GM19455 (cell line): ENCODE measurements at regions not wholly inside any gene's neighbourhood (a gene's known extent, or its start where the extent isn't known, plus 50 kb on each side); places are given as distances from the start of the nearest gene placed in this dataset.
"Not testable (repeated sequence)": the region's sequence is repeated elsewhere in the genome, so short reads cannot be mapped to it uniquely, and the experiment has no call there.

Experiments used
- ATAC-seq: cut with Tn5 transposase; IDR thresholded peaks from one replicate; pipeline ENCODE4 v1.9.1; 2021; ENCODE audit not compliant: unreplicated experiment

GRCh38 chrY:8151561-8151960, 1185.7 kb upstream of the TSPY4 start:
- ATAC-seq: no peak

DNA sequence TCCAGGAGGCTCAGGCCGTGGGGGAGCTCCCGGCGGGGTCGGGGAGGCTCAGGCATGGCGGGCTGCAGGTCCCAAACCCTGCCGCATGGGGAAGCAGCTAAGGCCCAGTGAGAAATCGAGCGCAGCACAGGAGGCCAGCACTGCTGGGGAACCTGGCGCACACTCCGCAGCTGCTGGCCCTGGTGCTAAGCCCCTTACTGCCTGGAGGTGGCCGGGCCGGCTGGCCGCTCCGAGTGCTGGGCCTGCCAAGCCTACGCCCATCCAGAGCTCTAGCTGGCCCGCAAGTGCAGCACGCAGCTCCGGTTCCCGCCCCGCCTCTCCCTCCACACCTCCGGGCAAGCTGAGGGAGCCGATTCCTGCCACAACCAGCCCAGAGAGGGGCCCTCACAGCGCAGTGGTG, 1208.7 kb upstream of the TSPY4 start:
- no peak for ATAC-seq

DNA sequence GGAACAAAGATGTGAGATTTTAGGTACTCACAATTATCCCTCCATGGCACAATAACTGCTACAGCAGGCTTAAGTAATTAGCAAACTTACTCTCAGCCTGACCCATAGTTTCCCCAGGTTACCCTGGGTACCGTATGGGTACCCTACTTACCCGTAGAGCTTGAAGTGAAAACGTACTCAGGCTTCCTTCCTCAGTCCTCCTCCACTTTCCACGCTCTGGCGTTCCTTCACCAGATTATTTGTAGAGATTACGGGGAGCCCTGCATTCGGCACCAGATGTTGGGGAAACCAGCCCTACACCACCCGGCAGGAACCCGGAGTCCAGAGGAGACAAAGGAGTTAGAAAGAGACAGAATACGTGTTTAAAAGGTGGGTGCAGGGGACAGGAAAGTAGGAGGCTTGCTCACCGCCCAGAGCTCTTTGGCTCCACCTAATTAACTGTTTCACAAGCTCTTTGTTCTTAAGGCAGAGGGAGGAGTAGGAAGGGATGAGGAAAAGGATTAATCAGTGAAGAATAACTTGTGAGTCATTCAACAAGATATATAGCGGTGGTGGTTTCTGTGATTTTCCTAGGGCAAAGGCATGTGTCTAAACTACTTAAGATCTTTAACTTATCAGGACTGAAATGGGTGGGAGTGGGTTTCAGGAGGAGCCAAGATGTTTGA, 1211.2 kb upstream of the TSPY4 start:
- ATAC-seq: no peak

GRCh38 chrY:8121825-8122224, 1210.3 kb upstream of the AMELY start:
- ATAC-seq: no peak

DNA sequence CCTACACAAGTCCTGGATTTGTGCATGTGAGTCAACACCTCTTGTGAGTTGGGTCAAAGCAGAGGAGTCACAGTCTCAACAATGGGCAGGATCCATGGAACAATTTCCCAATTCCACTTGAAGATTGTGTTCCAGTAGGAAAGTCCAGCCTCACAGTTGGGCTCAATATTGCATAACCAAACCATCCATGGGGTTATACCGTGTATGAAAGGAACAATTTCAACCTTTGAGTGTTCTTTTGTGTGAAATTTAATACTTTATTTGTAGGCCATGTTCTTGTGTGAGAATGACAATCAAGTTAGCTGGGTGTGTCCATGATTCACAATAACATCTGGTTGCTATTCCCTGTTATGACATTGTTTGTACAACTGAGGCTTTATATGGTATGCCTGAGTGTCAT, 1182.9 kb upstream of the AMELY start:
- no peak for ATAC-seq

GRCh38 chrY:8092926-8093325, 1181.4 kb upstream of the AMELY start:
- ATAC-seq: no peak

- ATAC-seq: no peak
Observed at GRCh38 chrY:8085925-8086324, 1174.4 kb upstream of the AMELY start.

DNA sequence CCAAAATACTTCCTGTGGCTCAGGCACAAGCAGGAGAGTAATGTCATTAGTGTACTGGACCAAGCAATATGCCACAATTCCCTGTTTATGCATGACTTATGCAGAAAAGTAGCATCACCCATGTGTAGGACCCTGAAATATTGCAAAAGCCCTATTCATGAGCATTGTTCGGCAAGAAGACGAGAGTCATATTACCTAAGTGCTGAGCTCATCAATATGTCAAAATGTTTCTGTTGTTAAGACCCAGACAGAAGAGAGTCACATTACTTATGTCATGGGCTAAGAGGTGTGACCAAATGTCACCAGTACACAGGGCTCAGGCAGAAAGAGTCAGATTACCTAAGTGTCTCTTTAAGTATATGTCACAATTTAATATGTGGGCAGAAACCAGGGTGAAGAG, 1172.6 kb upstream of the AMELY start:
- no peak for ATAC-seq

DNA sequence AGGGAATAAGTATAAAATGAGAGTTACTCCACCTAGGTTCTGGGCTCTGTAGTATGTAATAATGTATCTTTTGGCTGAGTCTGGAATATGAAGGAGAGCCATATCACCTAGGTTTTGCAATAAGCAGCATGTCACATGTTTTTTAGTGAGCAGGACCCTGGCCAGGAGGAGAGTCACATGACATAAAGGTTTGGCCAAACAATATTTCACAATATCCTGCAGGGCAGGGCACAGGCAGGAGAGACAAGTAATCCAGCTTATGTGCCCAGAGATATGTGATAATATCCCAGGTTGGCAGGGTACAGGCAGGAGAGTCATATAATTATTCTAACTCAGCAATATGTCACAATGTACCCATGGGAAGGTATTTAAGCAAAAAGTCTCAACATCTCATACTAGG, 1169.6 kb upstream of the AMELY start:
- ATAC-seq: no peak

GRCh38 chrY:8065220-8065619, 1153.7 kb upstream of the AMELY start:
- ATAC-seq: no peak

GRCh38 chrY:8064500-8064899, 1152.9 kb upstream of the AMELY start:
- ATAC-seq: no peak

DNA sequence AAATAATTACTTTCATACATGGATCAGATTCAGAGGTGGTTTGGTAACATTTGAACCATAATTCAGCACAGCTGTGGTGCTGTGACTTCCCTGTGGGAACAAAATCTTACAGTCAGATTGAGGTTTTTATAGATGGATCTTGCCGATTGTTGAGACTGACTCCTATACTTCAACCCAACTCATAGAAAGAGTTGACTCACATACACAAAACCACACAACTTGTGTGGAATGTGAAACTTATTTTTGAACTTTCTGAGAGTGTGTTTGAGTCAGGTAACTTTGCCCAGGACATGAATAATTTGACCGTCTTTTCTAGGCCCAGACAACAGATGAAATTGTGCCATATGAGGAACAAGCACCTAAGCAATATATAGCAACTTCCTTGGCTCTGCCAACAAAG, 1152.4 kb upstream of the AMELY start:
- ATAC-seq: no peak

DNA sequence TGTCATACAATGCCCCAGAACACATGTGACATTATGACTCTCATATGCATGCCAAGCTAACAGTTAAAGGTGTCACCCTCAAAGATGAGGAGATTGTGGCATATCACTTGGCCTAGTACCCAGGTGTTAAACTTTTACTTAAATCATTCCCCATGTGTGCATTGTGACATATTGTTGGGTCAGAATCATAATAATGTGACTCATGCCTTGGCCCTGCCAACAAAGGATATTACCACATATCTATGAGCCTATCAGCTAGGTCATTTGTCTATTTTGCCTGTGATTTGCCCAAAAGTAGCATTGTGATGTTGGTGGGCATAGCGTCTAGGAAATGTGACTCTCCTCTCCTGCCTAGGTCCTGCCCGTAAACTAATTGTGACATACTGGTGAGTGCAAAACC, 1147.1 kb upstream of the AMELY start:
- ATAC-seq: no peak

- ATAC-seq: no peak
Observed at GRCh38 chrY:8051340-8051739, 1139.8 kb upstream of the AMELY start.

- ATAC-seq: no peak
Observed at GRCh38 chrY:8041238-8041637, 1129.7 kb upstream of the AMELY start.

- ATAC-seq: no peak
Observed at GRCh38 chrY:8036563-8036962, 1125.0 kb upstream of the AMELY start.

GRCh38 chrY:8035653-8036052, 1124.1 kb upstream of the AMELY start:
- no peak for ATAC-seq

DNA sequence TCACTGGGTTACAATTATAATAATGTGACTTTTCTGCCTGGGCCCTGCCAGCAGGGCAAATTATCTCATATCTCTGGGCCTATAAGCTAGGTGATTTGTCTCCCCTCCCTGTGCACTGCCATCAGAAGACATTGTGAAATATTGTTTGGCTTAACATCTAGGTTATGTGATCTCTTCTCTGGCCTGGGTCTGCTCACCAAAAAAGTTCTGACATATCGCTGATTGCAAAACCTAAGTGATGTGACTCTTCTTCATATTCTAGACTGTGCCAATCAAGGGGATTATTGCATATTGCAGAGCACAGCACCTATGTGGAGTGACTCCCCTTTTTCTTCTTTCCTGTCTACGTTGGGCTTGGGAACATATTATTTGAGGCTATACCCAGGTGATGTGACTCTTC, 1123.1 kb upstream of the AMELY start:
- ATAC-seq: no peak

DNA sequence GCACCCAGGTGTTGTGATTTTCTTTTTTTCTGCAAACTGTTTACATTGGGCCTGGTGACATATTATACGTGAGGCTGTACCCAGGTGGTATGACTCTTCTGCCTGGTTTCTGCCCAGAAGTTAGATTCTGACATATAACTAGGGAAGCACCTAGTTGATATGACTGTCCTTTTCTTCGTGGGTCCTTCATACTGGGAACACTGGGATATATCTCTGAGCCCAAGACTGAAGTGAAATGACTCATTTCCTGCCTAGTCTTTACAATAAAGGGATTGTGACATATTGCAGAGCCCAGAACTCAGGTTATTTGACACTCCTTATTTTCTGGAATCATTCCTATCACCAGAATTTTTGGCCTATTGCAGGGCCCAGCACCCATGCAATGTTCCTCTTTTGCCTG, 1121.6 kb upstream of the AMELY start:
- no peak for ATAC-seq

DNA sequence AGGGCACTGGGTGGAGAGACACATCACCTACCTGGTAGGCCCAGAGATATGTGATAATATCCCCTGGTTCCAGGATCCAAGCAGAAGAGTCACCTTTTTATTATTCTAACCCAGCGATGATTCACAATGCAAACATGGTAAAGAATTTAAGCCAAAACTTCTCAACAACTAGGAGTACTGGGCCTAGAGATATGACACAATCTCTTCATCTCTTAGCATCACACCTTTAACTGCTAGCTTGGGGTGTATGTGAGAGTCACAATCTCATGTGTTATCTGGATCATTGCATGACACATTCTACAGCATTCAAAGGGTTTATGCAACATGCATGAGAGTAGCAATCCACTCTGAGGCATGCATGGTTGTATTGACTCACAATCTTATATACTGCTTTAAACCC, 1109.0 kb upstream of the AMELY start:
- ATAC-seq: no peak

GRCh38 chrY:8011515-8011914, 1100.0 kb upstream of the AMELY start:
- no peak for ATAC-seq

DNA sequence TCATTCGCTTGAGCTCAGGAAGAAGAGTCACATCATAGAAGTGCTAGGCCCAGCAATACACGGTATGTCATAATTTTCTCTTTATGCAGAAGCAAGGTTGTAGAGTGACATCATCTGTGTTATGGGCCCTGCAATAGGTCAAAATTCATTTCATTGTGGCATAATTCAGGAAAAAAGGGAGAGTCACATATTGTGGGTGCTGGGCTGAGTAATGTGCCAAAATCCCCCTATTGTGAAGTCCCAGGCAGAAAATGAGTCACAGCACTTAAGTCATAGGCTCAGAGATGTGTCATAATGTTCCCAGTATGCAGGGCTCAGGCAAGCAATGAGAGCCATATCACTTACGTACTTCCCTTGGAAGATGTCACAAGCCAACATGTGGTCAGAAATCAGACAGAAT, 1092.6 kb upstream of the AMELY start:
- ATAC-seq: no peak

GRCh38 chrY:7996726-7997125, 1085.2 kb upstream of the AMELY start:
- ATAC-seq: no peak

DNA sequence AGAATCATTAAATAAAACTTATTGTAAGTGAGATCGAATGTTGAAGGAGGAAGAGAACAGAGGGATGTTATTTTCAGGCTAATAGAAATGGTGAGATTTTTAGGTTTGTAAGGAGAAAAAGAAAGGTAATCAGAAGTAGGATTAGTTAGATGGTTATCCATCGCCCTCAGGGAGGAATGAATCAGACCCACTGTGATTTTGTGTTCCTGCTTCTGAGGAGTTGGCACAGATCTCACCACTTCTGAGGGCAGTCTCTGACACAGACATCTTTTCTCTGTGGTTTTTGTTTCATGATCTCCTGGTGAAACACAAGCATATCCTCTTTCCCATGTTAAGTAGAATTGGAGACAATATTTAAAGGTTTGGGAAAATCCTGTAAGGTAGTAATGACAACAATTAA, 1083.2 kb upstream of the AMELY start:
- not testable (repeated sequence) for ATAC-seq
